ENCODE measurements at regions not wholly inside any gene's neighbourhood (a gene's known extent, or its start where the extent isn't known, plus 50 kb on each side); places are given as distances from the start of the nearest gene placed in this dataset.

GRCh38 chr10:125560947-125561346 lies 122.0 kb downstream of the TEX36 start:
- no peak for DNase-seq
- Histone ChIP-seq H3K27me3 (ENCODE audit: control insufficient read depth, insufficient read depth, low read length) (no peaks in the 10 kb centered on the region), H3K27ac (ENCODE audit: insufficient read depth, low read length, poor library complexity, severe bottlenecking) (no peak overlapping the region), H3K9me3 (ENCODE audit: control insufficient read depth in 2 of 2, low read length in 2 of 2) (no peaks in the 10 kb centered on the region), H3K4me1 (ENCODE audit: control insufficient read depth, insufficient read depth, low read length, poor library complexity, severe bottlenecking) (no peaks in the 10 kb centered on the region), H3K4me3 (ENCODE audit: low read depth, low read length) (no peak overlapping the region), H3K36me3 (ENCODE audit: control insufficient read depth, insufficient read depth, low read length) (no peaks in the 10 kb centered on the region)
- Mint-ChIP-seq H3K27me3 (peaks cover 6% of the 10 kb centered on the region), H3K36me3 (no peaks in the 10 kb centered on the region), H3K4me3 (no peak overlapping the region), H3K9me3 (peaks cover 0 to 9% (median 0%) of the 10 kb centered on the region in 7 donors), H3K4me1 (no peaks in the 10 kb centered on the region), H3K27ac (no peak overlapping the region)
- no peak for ATAC-seq (ENCODE audit: low read depth in 2 of 2)

- H3K4me1 Mint-ChIP-seq = no peaks in the 10 kb centered on the region
- H3K27me3 Mint-ChIP-seq = peaks cover 6% of the 10 kb centered on the region
- no peak overlapping the region for H3K4me3 Mint-ChIP-seq
- Histone ChIP-seq H3K9me3 (ENCODE audit: control insufficient read depth in 2 of 2, low read length in 2 of 2) (no peaks in the 10 kb centered on the region), H3K4me1 (ENCODE audit: control insufficient read depth, insufficient read depth, low read length, poor library complexity, severe bottlenecking) (no peaks in the 10 kb centered on the region), H3K4me3 (ENCODE audit: low read depth, low read length) (no peak overlapping the region), H3K27ac (ENCODE audit: insufficient read depth, low read length, poor library complexity, severe bottlenecking) (no peak overlapping the region), H3K27me3 (ENCODE audit: control insufficient read depth, insufficient read depth, low read length) (no peaks in the 10 kb centered on the region), H3K36me3 (ENCODE audit: control insufficient read depth, insufficient read depth, low read length) (no peaks in the 10 kb centered on the region)
- no peak overlapping the region for H3K27ac Mint-ChIP-seq
- DNase-seq (no peak), ATAC-seq (ENCODE audit: low read depth in 2 of 2) (no peak)
- no peaks in the 10 kb centered on the region for H3K36me3 Mint-ChIP-seq
- peaks cover 0 to 9% (median 0%) of the 10 kb centered on the region in 7 donors for H3K9me3 Mint-ChIP-seq
Measured at GRCh38 chr10:125559210-125559609, 123.8 kb downstream of the TEX36 start.

- ATAC-seq (ENCODE audit: low read depth in 2 of 2) = no peak
Measured at GRCh38 chr10:125557801-125558505, 125.0 kb downstream of the TEX36 start.

GRCh38 chr10:125557311-125557710 lies 125.7 kb downstream of the TEX36 start:
- Histone ChIP-seq H3K27ac (ENCODE audit: insufficient read depth, low read length, poor library complexity, severe bottlenecking) (no peak overlapping the region), H3K9me3 (ENCODE audit: control insufficient read depth in 2 of 2, low read length in 2 of 2) (no peaks in the 10 kb centered on the region), H3K4me3 (ENCODE audit: low read depth, low read length) (no peak overlapping the region), H3K27me3 (ENCODE audit: control insufficient read depth, insufficient read depth, low read length) (no peaks in the 10 kb centered on the region), H3K36me3 (ENCODE audit: control insufficient read depth, insufficient read depth, low read length) (no peaks in the 10 kb centered on the region), H3K4me1 (ENCODE audit: control insufficient read depth, insufficient read depth, low read length, poor library complexity, severe bottlenecking) (no peaks in the 10 kb centered on the region)
- no peaks in the 10 kb centered on the region for H3K27me3 Mint-ChIP-seq
- H3K4me3 Mint-ChIP-seq = no peak overlapping the region
- no peaks in the 10 kb centered on the region for H3K4me1 Mint-ChIP-seq
- no peak overlapping the region for H3K27ac Mint-ChIP-seq
- peaks cover 0 to 9% (median 0%) of the 10 kb centered on the region in 7 donors for H3K9me3 Mint-ChIP-seq
- no peaks in the 10 kb centered on the region for H3K36me3 Mint-ChIP-seq
- no peak for ATAC-seq (ENCODE audit: low read depth in 2 of 2)
- DNase-seq = no peak

More at GRCh38 chr10:125557801-125558505, 125.0 kb downstream of the TEX36 start:
- Histone ChIP-seq H3K27ac (ENCODE audit: insufficient read depth, low read length, poor library complexity, severe bottlenecking) (no peak overlapping the region), H3K27me3 (ENCODE audit: control insufficient read depth, insufficient read depth, low read length) (no peaks in the 10 kb centered on the region), H3K9me3 (ENCODE audit: control insufficient read depth in 2 of 2, low read length in 2 of 2) (no peaks in the 10 kb centered on the region), H3K4me1 (ENCODE audit: control insufficient read depth, insufficient read depth, low read length, poor library complexity, severe bottlenecking) (no peaks in the 10 kb centered on the region), H3K36me3 (ENCODE audit: control insufficient read depth, insufficient read depth, low read length) (no peaks in the 10 kb centered on the region), H3K4me3 (ENCODE audit: low read depth, low read length) (no peak overlapping the region)
- Mint-ChIP-seq H3K27me3 (no peaks in the 10 kb centered on the region), H3K4me1 (no peaks in the 10 kb centered on the region), H3K27ac (no peak overlapping the region), H3K4me3 (no peak overlapping the region), H3K36me3 (no peaks in the 10 kb centered on the region), H3K9me3 (peaks cover 0 to 9% (median 0%) of the 10 kb centered on the region in 7 donors)
- DNase-seq = no peak

GRCh38 chr10:125556882-125557281 lies 126.1 kb downstream of the TEX36 start:
- Mint-ChIP-seq H3K4me1 (no peaks in the 10 kb centered on the region), H3K9me3 (peaks cover 0 to 6% (median 0%) of the 10 kb centered on the region in 7 donors), H3K4me3 (no peak overlapping the region), H3K27me3 (no peaks in the 10 kb centered on the region), H3K27ac (no peak overlapping the region), H3K36me3 (no peaks in the 10 kb centered on the region)
- no peaks in the 10 kb centered on the region for H3K27me3 ChIP-seq (ENCODE audit: control insufficient read depth, insufficient read depth, low read length)
- no peak for ATAC-seq (ENCODE audit: low read depth in 2 of 2)
- no peak overlapping the region for H3K4me3 ChIP-seq (ENCODE audit: low read depth, low read length)
- no peak for DNase-seq
- no peaks in the 10 kb centered on the region for H3K36me3 ChIP-seq (ENCODE audit: control insufficient read depth, insufficient read depth, low read length)
- H3K27ac ChIP-seq (ENCODE audit: insufficient read depth, low read length, poor library complexity, severe bottlenecking) = no peak overlapping the region
- H3K9me3 ChIP-seq (ENCODE audit: control insufficient read depth in 2 of 2, low read length in 2 of 2) = no peaks in the 10 kb centered on the region
- no peaks in the 10 kb centered on the region for H3K4me1 ChIP-seq (ENCODE audit: control insufficient read depth, insufficient read depth, low read length, poor library complexity, severe bottlenecking)

GRCh38 chr10:125555743-125556142 lies 127.2 kb downstream of the TEX36 start:
- H3K27ac ChIP-seq (ENCODE audit: insufficient read depth, low read length, poor library complexity, severe bottlenecking) = no peak overlapping the region
- H3K4me1 ChIP-seq (ENCODE audit: control insufficient read depth, insufficient read depth, low read length, poor library complexity, severe bottlenecking) = no peaks in the 10 kb centered on the region

GRCh38 chr10:125555267-125555666 lies 127.7 kb downstream of the TEX36 start:
- H3K27ac Mint-ChIP-seq = no peak overlapping the region
- Histone ChIP-seq H3K9me3 (ENCODE audit: control insufficient read depth in 2 of 2, low read length in 2 of 2) (no peaks in the 10 kb centered on the region), H3K27me3 (ENCODE audit: control insufficient read depth, insufficient read depth, low read length) (no peaks in the 10 kb centered on the region), H3K4me3 (ENCODE audit: low read depth, low read length) (no peak overlapping the region), H3K36me3 (ENCODE audit: control insufficient read depth, insufficient read depth, low read length) (no peaks in the 10 kb centered on the region), H3K27ac (ENCODE audit: insufficient read depth, low read length, poor library complexity, severe bottlenecking) (no peak overlapping the region), H3K4me1 (ENCODE audit: control insufficient read depth, insufficient read depth, low read length, poor library complexity, severe bottlenecking) (no peaks in the 10 kb centered on the region)
- ATAC-seq (ENCODE audit: low read depth in 2 of 2) (no peak), DNase-seq (no peak)
- no peak overlapping the region for H3K4me3 Mint-ChIP-seq
- H3K27me3 Mint-ChIP-seq = no peaks in the 10 kb centered on the region
- no peaks in the 10 kb centered on the region for H3K4me1 Mint-ChIP-seq
- no peaks in the 10 kb centered on the region for H3K36me3 Mint-ChIP-seq
- H3K9me3 Mint-ChIP-seq = peaks cover 0 to 3% (median 0%) of the 10 kb centered on the region in 7 donors

More at GRCh38 chr10:125555743-125556142, 127.2 kb downstream of the TEX36 start:
- Histone ChIP-seq H3K4me3 (ENCODE audit: low read depth, low read length) (no peak overlapping the region), H3K9me3 (ENCODE audit: control insufficient read depth in 2 of 2, low read length in 2 of 2) (no peaks in the 10 kb centered on the region), H3K36me3 (ENCODE audit: control insufficient read depth, insufficient read depth, low read length) (no peaks in the 10 kb centered on the region), H3K27me3 (ENCODE audit: control insufficient read depth, insufficient read depth, low read length) (no peaks in the 10 kb centered on the region)
- Mint-ChIP-seq H3K27ac (no peak overlapping the region), H3K27me3 (no peaks in the 10 kb centered on the region), H3K36me3 (no peaks in the 10 kb centered on the region), H3K4me3 (no peak overlapping the region), H3K9me3 (peaks cover 0 to 3% (median 0%) of the 10 kb centered on the region in 7 donors), H3K4me1 (no peaks in the 10 kb centered on the region)
- no peak for DNase-seq
- no peak for ATAC-seq (ENCODE audit: low read depth in 2 of 2)

- Mint-ChIP-seq H3K4me3 (no peak overlapping the region), H3K4me1 (no peaks in the 10 kb centered on the region), H3K9me3 (peaks cover 0 to 2% (median 0%) of the 10 kb centered on the region in 7 donors), H3K36me3 (no peaks in the 10 kb centered on the region), H3K27me3 (no peaks in the 10 kb centered on the region), H3K27ac (no peak overlapping the region)
- H3K27me3 ChIP-seq (ENCODE audit: control insufficient read depth, insufficient read depth, low read length) = no peaks in the 10 kb centered on the region
- H3K4me1 ChIP-seq (ENCODE audit: control insufficient read depth, insufficient read depth, low read length, poor library complexity, severe bottlenecking) = no peaks in the 10 kb centered on the region
- no peaks in the 10 kb centered on the region for H3K36me3 ChIP-seq (ENCODE audit: control insufficient read depth, insufficient read depth, low read length)
- DNase-seq = no peak
- no peak overlapping the region for H3K4me3 ChIP-seq (ENCODE audit: low read depth, low read length)
- no peak overlapping the region for H3K27ac ChIP-seq (ENCODE audit: insufficient read depth, low read length, poor library complexity, severe bottlenecking)
- no peak for ATAC-seq (ENCODE audit: low read depth in 2 of 2)
- H3K9me3 ChIP-seq (ENCODE audit: control insufficient read depth in 2 of 2, low read length in 2 of 2) = no peaks in the 10 kb centered on the region
Measured at GRCh38 chr10:125554753-125555152, 128.2 kb downstream of the TEX36 start.
